Testis (tissue), 2 donors: ENCODE measurements at regions not wholly inside any gene's neighbourhood (a gene's known extent, or its start where the extent isn't known, plus 50 kb on each side); places are given as distances from the start of the nearest gene placed in this dataset.

Experiments used
- CTCF ChIP-seq, 3 experiments: fragments of 450-650 bp in 2 of 3; fragments of 200-600 bp in 1 of 3; sonication (generic) in 1 of 3; IDR thresholded peaks; one replicate each; pipeline ENCODE4 v1.5.1; 2016 to 2019; ENCODE audit warnings: antibody characterized with exemption in 3 of 3, mild to moderate bottlenecking in 2 of 3, moderate library complexity in 1 of 3
- POLR2A ChIP-seq: fragments of 450-650 bp; IDR thresholded peaks from one replicate; pipeline ENCODE4 v1.6.1; 2017; ENCODE audit warnings: antibody characterized with exemption, mild to moderate bottlenecking, moderate library complexity

GRCh38 chr6:163841733-163842132, 427.2 kb downstream of the QKI start:
- TF ChIP-seq CTCF (IDR thresholded peaks at IDR 0.05) (no peak), POLR2A (no peak)
